Activated CD4-positive, alpha-beta T cell treated with anti-CD3 and anti-CD28 coated beads, Interleukin-2, amount 10 ng/mL, durations not matched to agents 24 days and 14 days (primary cell): ENCODE measurements at regions not wholly inside any gene's neighbourhood (a gene's known extent, or its start where the extent isn't known, plus 50 kb on each side); places are given as distances from the start of the nearest gene placed in this dataset.
A peak's percentile ranks its signal among the peaks of the same experiment; 100 is the strongest.

Source experiments
- DNase-seq: peaks from one replicate; pipeline ENCODE4 v3.0.0; 2022
- H3K27ac Mint-ChIP-seq: one replicate; pipeline ENCODE4 v1.8.0; 2022; ENCODE audit warnings: mild to moderate bottlenecking, mixed read lengths
- H3K27me3 Mint-ChIP-seq: one replicate; pipeline ENCODE4 v1.8.0; 2022; ENCODE audit warnings: mixed read lengths
- H3K36me3 Mint-ChIP-seq: one replicate; pipeline ENCODE4 v1.8.0; 2022; ENCODE audit warnings: low read depth, mild to moderate bottlenecking, mixed read lengths
- H3K4me1 Mint-ChIP-seq: one replicate; pipeline ENCODE4 v1.8.0; 2021; ENCODE audit warnings: mixed read lengths
- H3K4me3 Mint-ChIP-seq: one replicate; pipeline ENCODE4 v1.8.0; 2022; ENCODE audit warnings: mild to moderate bottlenecking, moderate library complexity, mixed read lengths
- H3K9me3 Mint-ChIP-seq: one replicate; pipeline ENCODE4 v1.8.0; 2021; ENCODE audit warnings: mixed read lengths
- intact Hi-C: fragments of 100-400 bp; cut with micrococcal nuclease; formaldehyde crosslinking; loops from one replicate; pipeline ENCODE4 v1.15.1; 2023

GRCh38 chr12:76223869-76224268 is 124.3 kb downstream of the BBS10 start:
- DNase-seq: no peak
- no peaks in the 10 kb centered on the region for H3K36me3 Mint-ChIP-seq
- intact Hi-C loops: no loop called here
- H3K27ac Mint-ChIP-seq: no peak overlapping the region
- peaks cover 2% of the 10 kb centered on the region for H3K4me1 Mint-ChIP-seq
- H3K9me3 Mint-ChIP-seq: no peaks in the 10 kb centered on the region
- no peak overlapping the region for H3K4me3 Mint-ChIP-seq
- H3K27me3 Mint-ChIP-seq: peaks cover 13% of the 10 kb centered on the region

DNA sequence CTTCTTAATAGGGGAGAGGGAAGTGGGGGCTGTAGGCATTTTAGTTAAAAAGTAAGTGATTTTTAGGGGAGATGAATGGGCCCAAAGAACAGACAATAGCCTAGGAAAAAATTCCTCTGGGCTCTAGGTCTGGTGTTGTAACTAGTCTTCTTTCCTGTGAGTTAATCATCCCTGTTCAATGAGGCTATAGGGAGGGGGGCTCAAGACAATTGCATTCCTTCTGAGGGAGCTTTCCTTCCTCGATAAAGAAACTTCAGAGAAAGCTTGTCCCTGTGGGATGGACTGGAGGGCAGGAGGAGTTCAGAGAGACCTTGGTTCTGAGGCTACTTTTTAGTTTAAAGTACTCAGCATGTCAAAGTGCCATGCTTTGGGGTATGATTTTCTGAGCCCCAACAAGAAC is 127.2 kb downstream of the BBS10 start:
- intact Hi-C loops: no loop called here
- Mint-ChIP-seq H3K4me1 (peaks cover 4% of the 10 kb centered on the region), H3K9me3 (no peaks in the 10 kb centered on the region), H3K27ac (no peak overlapping the region), H3K4me3 (no peak overlapping the region), H3K27me3 (peaks cover 6% of the 10 kb centered on the region), H3K36me3 (no peaks in the 10 kb centered on the region)
- DNase-seq: no peak

GRCh38 chr12:76219806-76220205 is 128.4 kb downstream of the BBS10 start:
- Mint-ChIP-seq H3K4me3 (no peak overlapping the region), H3K4me1 (peaks cover 4% of the 10 kb centered on the region), H3K9me3 (no peaks in the 10 kb centered on the region), H3K36me3 (no peaks in the 10 kb centered on the region), H3K27me3 (peaks cover 3% of the 10 kb centered on the region), H3K27ac (no peak overlapping the region)
- intact Hi-C loops: no loop called here
- no peak for DNase-seq

DNA sequence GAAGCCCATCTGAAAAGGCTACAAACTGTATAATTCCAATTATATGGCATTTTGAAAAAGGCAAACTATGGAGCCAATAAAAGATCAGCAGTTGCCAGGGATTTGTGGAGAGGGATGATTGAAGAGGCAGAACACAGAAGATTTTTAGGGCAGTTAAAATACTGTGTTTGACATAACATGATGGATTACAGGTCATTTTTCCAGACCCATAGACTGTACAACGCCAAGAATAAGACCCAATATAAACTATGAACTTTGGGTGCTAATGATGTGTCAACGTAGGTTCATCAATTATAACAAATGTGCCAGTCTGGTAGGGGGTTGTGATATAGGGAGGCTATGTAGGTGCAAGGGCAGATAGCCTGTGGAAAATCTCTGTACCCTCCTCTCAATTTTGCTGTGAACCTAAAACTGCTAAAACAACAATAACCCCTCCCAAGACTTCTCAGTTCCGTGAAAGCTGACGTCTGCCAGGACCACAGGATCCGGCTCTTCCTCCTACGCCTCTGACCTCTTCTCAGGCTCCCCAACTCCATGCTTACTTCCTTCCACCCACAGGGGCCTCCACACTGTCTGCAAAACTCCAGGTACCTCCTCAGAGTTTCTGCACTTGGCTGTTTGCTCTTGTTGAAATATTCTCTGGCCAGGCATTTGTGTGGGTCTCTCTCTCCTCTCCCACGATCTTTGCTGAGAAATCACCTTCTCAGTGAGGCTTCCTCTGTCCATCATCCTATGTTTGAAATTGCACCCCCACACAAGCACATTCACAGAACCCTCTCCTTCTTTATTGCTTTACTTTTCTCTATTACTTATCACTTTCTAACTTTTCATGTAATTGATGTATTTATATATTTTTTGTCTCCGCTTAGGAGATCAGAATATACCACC is 131.4 kb downstream of the BBS10 start:
- peak overlapping the region; percentile 16 for H3K4me3 Mint-ChIP-seq
- intact Hi-C loops: no loop called here
- no peaks in the 10 kb centered on the region for H3K36me3 Mint-ChIP-seq

GRCh38 chr12:76208129-76208528 is 123.6 kb upstream of the NAP1L1 start:
- Mint-ChIP-seq H3K27me3 (peaks cover 6% of the 10 kb centered on the region), H3K9me3 (no peaks in the 10 kb centered on the region), H3K36me3 (no peaks in the 10 kb centered on the region), H3K4me3 (no peak overlapping the region), H3K4me1 (no peaks in the 10 kb centered on the region), H3K27ac (no peak overlapping the region)
- intact Hi-C loops: no loop called here
- DNase-seq: no peak

More for the DNA sequence above, 131.4 kb downstream of the BBS10 start:
- Mint-ChIP-seq H3K27me3 (peaks cover 3% of the 10 kb centered on the region), H3K9me3 (no peaks in the 10 kb centered on the region), H3K27ac (peak overlapping the region; percentile 61), H3K4me1 (peaks cover 4% of the 10 kb centered on the region)
- DNase-seq: no peak

DNA sequence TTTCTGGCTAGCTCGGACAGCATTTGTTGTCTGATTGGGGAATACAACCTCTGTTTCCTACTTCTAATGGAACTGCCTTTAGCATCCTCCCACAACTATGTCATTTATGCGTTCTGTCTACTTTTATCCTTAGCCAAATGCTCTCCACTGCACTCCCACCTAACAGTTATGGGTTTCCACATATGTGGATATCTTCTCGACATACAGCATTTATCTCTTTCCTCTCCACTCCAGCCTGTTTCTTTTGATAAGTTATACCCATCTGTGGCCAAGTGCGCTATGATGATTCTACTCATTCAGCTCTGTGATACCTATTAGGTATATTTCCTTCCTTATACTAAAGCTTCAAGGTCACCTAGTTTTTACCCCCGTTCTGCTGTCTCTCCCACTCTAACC is 122.2 kb upstream of the NAP1L1 start:
- H3K9me3 Mint-ChIP-seq: no peaks in the 10 kb centered on the region
- no peak overlapping the region for H3K27ac Mint-ChIP-seq
- intact Hi-C loops: no loop called here
- H3K36me3 Mint-ChIP-seq: no peaks in the 10 kb centered on the region
- H3K4me1 Mint-ChIP-seq: no peaks in the 10 kb centered on the region
- H3K4me3 Mint-ChIP-seq: no peak overlapping the region
- DNase-seq: no peak
- peaks cover 9% of the 10 kb centered on the region for H3K27me3 Mint-ChIP-seq

DNA sequence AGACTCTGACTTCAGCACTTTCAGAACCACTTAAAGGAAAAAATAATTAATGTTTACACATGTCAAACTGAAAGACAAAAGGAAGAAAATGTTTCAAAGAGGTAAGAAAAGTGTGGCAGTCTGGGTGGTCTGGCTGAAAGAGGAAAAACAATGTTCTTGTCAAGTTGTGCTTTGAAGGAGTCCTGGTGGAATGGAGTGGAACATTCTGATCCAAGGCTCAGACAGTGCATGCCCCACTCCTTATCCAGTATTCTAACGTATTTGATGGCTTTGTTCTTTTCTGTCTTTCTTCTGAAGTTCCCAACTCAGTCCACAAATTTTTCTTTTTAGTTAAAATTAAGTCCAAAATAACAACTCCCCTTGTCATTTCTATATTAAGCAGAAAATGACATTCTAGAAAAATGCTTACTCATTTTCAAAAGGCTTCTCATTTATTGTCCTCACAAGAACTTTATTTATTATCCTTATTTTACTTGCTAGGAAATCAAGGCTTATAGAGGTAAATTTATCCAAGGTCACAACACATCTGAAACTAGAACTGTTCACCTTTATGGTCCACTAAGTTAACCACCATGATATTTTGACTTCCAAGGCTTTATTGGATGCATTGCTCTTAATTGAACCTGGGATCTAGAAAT is 121.7 kb upstream of the NAP1L1 start:
- intact Hi-C loops: no loop called here
- peaks cover 9% of the 10 kb centered on the region for H3K27me3 Mint-ChIP-seq
- H3K4me3 Mint-ChIP-seq: no peak overlapping the region
- no peaks in the 10 kb centered on the region for H3K4me1 Mint-ChIP-seq
- H3K9me3 Mint-ChIP-seq: no peaks in the 10 kb centered on the region
- H3K27ac Mint-ChIP-seq: no peak overlapping the region
- H3K36me3 Mint-ChIP-seq: no peaks in the 10 kb centered on the region
- no peak for DNase-seq

DNA sequence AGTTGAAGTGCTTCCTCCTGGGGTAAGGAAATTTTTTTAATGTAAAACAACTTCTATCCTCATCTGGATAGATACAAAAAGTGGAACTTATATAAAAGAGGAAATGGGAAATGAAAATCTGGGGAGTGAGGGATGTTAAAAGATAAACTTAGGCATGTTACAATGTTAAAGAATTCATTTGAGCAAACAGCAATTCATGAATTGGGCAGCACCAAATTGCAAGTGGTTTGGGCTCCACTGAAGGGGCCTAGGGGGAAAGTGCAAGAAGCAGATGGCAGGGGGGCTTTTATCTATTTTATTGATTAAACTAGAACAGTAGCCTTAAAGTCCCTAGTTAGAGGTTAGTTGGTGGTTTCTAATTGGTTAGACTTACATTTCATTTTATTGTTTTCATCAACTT is 118.1 kb upstream of the NAP1L1 start:
- Mint-ChIP-seq H3K9me3 (peaks cover 16% of the 10 kb centered on the region), H3K27ac (no peak overlapping the region), H3K4me1 (no peaks in the 10 kb centered on the region), H3K36me3 (no peaks in the 10 kb centered on the region), H3K27me3 (peaks cover 10% of the 10 kb centered on the region), H3K4me3 (no peak overlapping the region)
- DNase-seq: no peak
- intact Hi-C loops: no loop called here

DNA sequence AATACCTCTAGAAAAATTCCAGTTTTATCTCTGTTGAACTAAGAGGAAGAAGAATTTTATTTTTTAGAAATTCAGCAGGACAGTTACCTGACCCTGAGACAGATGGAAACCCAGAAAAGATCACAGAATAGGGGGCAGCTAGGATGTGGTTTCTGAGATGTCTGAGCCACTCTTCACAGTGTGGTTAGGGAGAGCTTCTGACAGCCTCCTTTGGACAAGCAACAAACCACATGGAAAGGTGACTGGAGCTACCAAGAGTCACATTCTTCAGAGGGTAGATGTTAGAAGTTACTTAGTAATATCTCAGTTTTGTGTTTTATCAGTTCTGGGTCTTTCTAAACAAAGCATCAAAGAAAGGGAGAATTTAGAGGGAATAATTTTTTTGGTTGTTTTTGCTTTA is 117.3 kb upstream of the NAP1L1 start:
- peaks cover 20% of the 10 kb centered on the region for H3K9me3 Mint-ChIP-seq
- no peak for DNase-seq
- no peaks in the 10 kb centered on the region for H3K36me3 Mint-ChIP-seq
- no peak overlapping the region for H3K27ac Mint-ChIP-seq
- intact Hi-C loops: no loop called here
- H3K4me3 Mint-ChIP-seq: no peak overlapping the region
- peaks cover 9% of the 10 kb centered on the region for H3K27me3 Mint-ChIP-seq
- H3K4me1 Mint-ChIP-seq: no peaks in the 10 kb centered on the region

GRCh38 chr12:76201316-76201715 is 116.8 kb upstream of the NAP1L1 start:
- no peak for DNase-seq
- Mint-ChIP-seq H3K36me3 (no peaks in the 10 kb centered on the region), H3K4me1 (no peaks in the 10 kb centered on the region), H3K9me3 (peaks cover 20% of the 10 kb centered on the region), H3K27me3 (peaks cover 8% of the 10 kb centered on the region), H3K27ac (no peak overlapping the region), H3K4me3 (no peak overlapping the region)
- intact Hi-C loops: no loop called here

- Mint-ChIP-seq H3K36me3 (no peaks in the 10 kb centered on the region), H3K4me3 (no peak overlapping the region), H3K9me3 (peaks cover 24% of the 10 kb centered on the region), H3K27me3 (peaks cover 10% of the 10 kb centered on the region), H3K4me1 (no peaks in the 10 kb centered on the region), H3K27ac (no peak overlapping the region)
- DNase-seq: no peak
- intact Hi-C loops: no loop called here
Measured at GRCh38 chr12:76199808-76200207, 115.3 kb upstream of the NAP1L1 start.

DNA sequence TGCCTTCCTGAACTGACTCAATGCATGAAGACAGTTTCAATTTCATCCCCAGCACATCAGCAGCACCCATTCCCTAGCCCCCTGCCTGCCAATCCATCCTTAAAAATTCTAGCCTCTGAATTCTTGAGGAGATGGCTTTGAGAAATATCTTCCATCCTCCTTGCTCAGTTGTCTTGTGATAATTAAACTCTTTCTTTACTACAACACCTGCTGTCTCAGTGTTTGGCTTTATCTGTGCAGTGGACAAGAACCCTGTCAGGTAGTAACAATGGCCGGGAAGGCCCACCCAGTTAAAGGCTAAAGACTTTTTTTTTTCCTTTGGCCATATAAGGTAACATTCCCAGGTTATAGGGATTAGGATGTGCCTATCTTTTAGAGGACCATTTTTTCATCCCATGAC is 114.4 kb upstream of the NAP1L1 start:
- DNase-seq: no peak
- Mint-ChIP-seq H3K9me3 (peaks cover 24% of the 10 kb centered on the region), H3K36me3 (no peaks in the 10 kb centered on the region), H3K4me1 (peaks cover 4% of the 10 kb centered on the region), H3K4me3 (no peak overlapping the region), H3K27me3 (peaks cover 10% of the 10 kb centered on the region), H3K27ac (no peak overlapping the region)
- intact Hi-C loops: no loop called here

GRCh38 chr12:76197283-76197682 is 112.8 kb upstream of the NAP1L1 start:
- Mint-ChIP-seq H3K27me3 (peaks cover 10% of the 10 kb centered on the region), H3K4me1 (peaks cover 4% of the 10 kb centered on the region), H3K9me3 (peaks cover 27% of the 10 kb centered on the region), H3K4me3 (no peak overlapping the region), H3K36me3 (no peaks in the 10 kb centered on the region), H3K27ac (no peak overlapping the region)
- no peak for DNase-seq
- intact Hi-C loops: no loop called here

DNA sequence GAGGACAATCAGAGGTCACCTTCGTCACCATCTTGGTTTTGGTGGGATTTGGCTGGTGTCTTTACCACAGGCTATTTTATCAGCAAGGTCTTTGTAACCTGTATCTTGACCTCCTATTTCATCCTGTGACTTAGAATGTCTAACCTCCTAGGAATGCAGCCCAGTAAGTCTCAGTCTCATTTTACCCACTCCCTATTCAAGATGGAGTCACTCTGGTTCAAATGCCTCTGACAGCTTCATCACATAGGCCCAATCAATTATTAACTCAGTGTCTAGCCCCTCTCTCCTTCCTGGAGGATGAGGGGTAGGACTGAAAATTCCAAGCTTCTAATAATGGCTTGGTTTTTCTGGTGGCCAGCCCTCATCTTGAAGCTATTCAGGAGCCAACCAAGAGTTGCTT is 111.4 kb upstream of the NAP1L1 start:
- intact Hi-C loops: no loop called here
- Mint-ChIP-seq H3K4me3 (no peak overlapping the region), H3K36me3 (no peaks in the 10 kb centered on the region), H3K4me1 (peaks cover 4% of the 10 kb centered on the region), H3K9me3 (peaks cover 27% of the 10 kb centered on the region), H3K27me3 (peaks cover 10% of the 10 kb centered on the region), H3K27ac (no peak overlapping the region)
- no peak for DNase-seq
